ENCODE measurements at regions not wholly inside any gene's neighbourhood (a gene's known extent, or its start where the extent isn't known, plus 50 kb on each side); places are given as distances from the start of the nearest gene placed in this dataset.
A peak's percentile ranks its signal among the peaks of the same experiment; 100 is the strongest.

GRCh38 chr13:22114630-22115311 lies 443.9 kb downstream of the FGF9 start:
- H2BK15ac ChIP-seq (ENCODE audit: low read depth, low read length), result peak overlapping the region; percentile 78; the same call in 1 of the 3 replicates

More at GRCh38 chr13:22114630-22115311, 443.9 kb downstream of the FGF9 start:
- H2AFZ ChIP-seq (replicated peaks; ENCODE audit: low read length, poor library complexity), result no peak overlapping the region
- no peak overlapping the region for H2BK5ac ChIP-seq (ENCODE audit: low read depth, low read length, poor library complexity, severe bottlenecking)
- no peak overlapping the region for H2AK9ac ChIP-seq (replicated peaks; ENCODE audit: low read depth, low read length, poor library complexity)
- no peak overlapping the region for H3K4me2 ChIP-seq (ENCODE audit: low read depth, low read length)
- H3K27me3 ChIP-seq (ENCODE audit: control insufficient read depth, insufficient read depth, low read length), result no peaks in the 10 kb centered on the region; the same call in 1 of the 2 replicates
- H3K56ac ChIP-seq (ENCODE audit: extremely low read depth, insufficient read depth, low read length), result no peak overlapping the region
- H3K23ac ChIP-seq (ENCODE audit: low read depth, low read length), result no peak overlapping the region
- TF ChIP-seq MAZ (IDR thresholded peaks at IDR 0.05; ENCODE audit: borderline replicate concordance, low read depth, low read length) (no peak), BHLHE40 (IDR thresholded peaks at IDR 0.05; ENCODE audit: low read depth, low read length) (peak; percentile 25; the same call in 1 of the 2 replicates), CEBPB (IDR thresholded peaks at IDR 0.05; ENCODE audit: low read depth, low read length) (peak; percentile 84)
- 0 out of 2 replicates have a peak overlapping the region, but pooled peaks have one; percentile 11 for H3K18ac ChIP-seq (ENCODE audit: low read depth, low read length)
- peak overlapping the region; percentile 48 to 61; a peak in 2 of 4 replicates for H4K8ac ChIP-seq (ENCODE audit: low read depth in 2 of 2, low read length in 2 of 2)
- H3K9ac ChIP-seq (ENCODE audit: low read depth, low read length), result no peak overlapping the region
- H3K4me1 ChIP-seq (ENCODE audit: control insufficient read depth, insufficient read depth, low read length), result peaks cover 1% of the 10 kb centered on the region; the same call in 1 of the 2 replicates
- DNase-seq (peak; percentile 78), ATAC-seq (ENCODE audit: low read depth) (no peak)
- peak overlapping the region; percentile 69 for H2BK20ac ChIP-seq (ENCODE audit: low read depth, low read length)
- H3K36me3 ChIP-seq (ENCODE audit: control insufficient read depth, insufficient read depth, low read length), result no peaks in the 10 kb centered on the region
- no peak overlapping the region for H3K27ac ChIP-seq (ENCODE audit: insufficient read depth, low read length)
- no peaks in the 10 kb centered on the region for H4K20me1 ChIP-seq (ENCODE audit: insufficient read depth, low read length)
- no TSS peak for BruUV-seq (replicated peaks)
- H3K14ac ChIP-seq (replicated peaks; ENCODE audit: low read depth, low read length), result 0 out of 2 replicates have a peak overlapping the region, but pooled peaks have one; percentile 25
- peak overlapping the region; percentile 46; the same call in 1 of the 2 replicates for H2BK120ac ChIP-seq (ENCODE audit: low read depth, low read length)
- dilution Hi-C loops (cut with HindIII; ENCODE audit: low sequenced_read_pairs, unreplicated experiment), result no loop called here
- CTCF ChIA-PET, result interaction anchor here (0.6 kb wide), 1 partner anchor 476 kb away, joined by 3 read pairs; no protein-coding TSS in a partner anchor
- intact Hi-C loops (cut with micrococcal nuclease), result no loop called here
- H4K91ac ChIP-seq (ENCODE audit: insufficient read depth, low read depth, low read length), result peak overlapping the region; percentile 41; the same call in 1 of the 2 replicates
- H3K4me3 ChIP-seq (ENCODE audit: insufficient read depth, low read depth, low read length), result no peak overlapping the region
- H3K9me1 ChIP-seq (ENCODE audit: insufficient read depth, low read length), result no peaks in the 10 kb centered on the region
- H4K5ac ChIP-seq (ENCODE audit: low read depth, low read length), result no peak overlapping the region
- peak overlapping the region; percentile 57; the same call in 1 of the 2 replicates for H2AK5ac ChIP-seq (ENCODE audit: low read depth, low read length)
- POLR2A ChIA-PET (ENCODE audit: unreplicated experiment), result no interaction called here
- no peaks in the 10 kb centered on the region for H3K9me3 ChIP-seq (ENCODE audit: control insufficient read depth, insufficient read depth, low read length)
- WGBS, 2 experiments (ENCODE audit: extremely low coverage in 2 of 2, insufficient read length in 1 of 2), result no CpG with 5 or more reads among the region's 9 CpGs
- in situ Hi-C loops (cut with MboI; ENCODE audit: low sequenced_read_pairs), result no loop called here
- H3K79me1 ChIP-seq (ENCODE audit: low read depth in 1 of 2, low read length in 2 of 2), result no peaks in the 10 kb centered on the region
- peak overlapping the region; percentile 11; the same call in 1 of the 2 replicates for H3K4ac ChIP-seq (ENCODE audit: low read depth, low read length)
